DND-41 (cell line): ENCODE measurements at regions not wholly inside any gene's neighbourhood (a gene's known extent, or its start where the extent isn't known, plus 50 kb on each side); places are given as distances from the start of the nearest gene placed in this dataset.

Experiments
- ATAC-seq: fragments of 200-7000 bp; cut with Tn5 transposase; 3 replicates; pipeline ENCODE4 v1.9.1; 2021; ENCODE audit warnings: low read depth; ENCODE audit not compliant: insufficient read depth
- DNase-seq: peaks from one replicate; pipeline ENCODE4 v3.0.0-alpha.2; 2020
- H2AFZ ChIP-seq: 2 replicates; pipeline ENCODE4 v1.6.0; 2012; ENCODE audit warnings: low read depth, low read length
- H3K27ac ChIP-seq: 2 replicates; pipeline ENCODE4 v1.5.1; 2012; ENCODE audit warnings: low read length, inconsistent platforms
- H3K27me3 ChIP-seq: fragments of 200-600 bp; sonication (generic); 2 replicates; pipeline ENCODE4 v1.6.0; 2012; ENCODE audit warnings: low read length, mild to moderate bottlenecking, inconsistent platforms; ENCODE audit not compliant: insufficient read depth, poor library complexity
- H3K36me3 ChIP-seq: 2 replicates; pipeline ENCODE4 v1.5.1; 2012; ENCODE audit warnings: low read length, inconsistent platforms; ENCODE audit not compliant: insufficient read depth
- H3K4me1 ChIP-seq: 2 replicates; pipeline ENCODE4 v1.5.1; 2012; ENCODE audit warnings: mild to moderate bottlenecking, low read length; ENCODE audit not compliant: insufficient read depth
- H3K4me2 ChIP-seq: 2 replicates; pipeline ENCODE4 v1.6.0; 2012; ENCODE audit warnings: mild to moderate bottlenecking, moderate library complexity, low read length, inconsistent platforms; ENCODE audit not compliant: insufficient read depth
- H3K4me3 ChIP-seq, 2 experiments: fragments of 200-600 bp in 1 of 2; shearing (Covaris generic) in 1 of 2; 2 replicates each; pipeline ENCODE4 v1.5.1; 2012 to 2016; ENCODE audit warnings: inconsistent platforms in 2 of 2, low read length in 2 of 2, mild to moderate bottlenecking in 2 of 2, low read depth in 1 of 2, moderate library complexity in 1 of 2
- H3K79me2 ChIP-seq: 2 replicates; pipeline ENCODE4 v1.6.0; 2012; ENCODE audit warnings: low read length, inconsistent platforms; ENCODE audit not compliant: insufficient read depth
- H3K9ac ChIP-seq: 2 replicates; pipeline ENCODE4 v1.6.0; 2012; ENCODE audit warnings: low read depth, mild to moderate bottlenecking, inconsistent platforms, low read length, moderate library complexity
- H3K9me3 ChIP-seq: 2 replicates; pipeline ENCODE4 v1.5.1; 2012; ENCODE audit warnings: low read length, moderate library complexity, mild to moderate bottlenecking, inconsistent platforms; ENCODE audit not compliant: insufficient read depth, severe bottlenecking
- H4K20me1 ChIP-seq: 2 replicates; pipeline ENCODE4 v1.6.0; 2012; ENCODE audit warnings: low read length; ENCODE audit not compliant: insufficient read depth
- CTCF ChIP-seq: IDR thresholded peaks from 2 replicates; pipeline ENCODE4 v1.5.1; 2012; ENCODE audit warnings: borderline replicate concordance, low read length, moderate library complexity, mild to moderate bottlenecking; ENCODE audit not compliant: poor library complexity, severe bottlenecking; ENCODE audit errors: extremely low read depth
- EZH2 ChIP-seq: IDR thresholded peaks from 3 replicates; pipeline ENCODE4 v1.6.1; 2012; ENCODE audit warnings: borderline replicate concordance, low read depth, mild to moderate bottlenecking, moderate library complexity, low read length, inconsistent platforms; ENCODE audit not compliant: severe bottlenecking

- H2AFZ ChIP-seq = no peak overlapping the region
- TF ChIP-seq EZH2 (no peak), CTCF (no peak)
- no peaks in the 10 kb centered on the region for H3K79me2 ChIP-seq
- DNase-seq (no peak), ATAC-seq (no peak)
- no peaks in the 10 kb centered on the region for H3K4me1 ChIP-seq
- no peak overlapping the region for H3K4me2 ChIP-seq
- H3K9ac ChIP-seq = no peak overlapping the region
- H3K9me3 ChIP-seq = peaks cover 10% of the 10 kb centered on the region
- no peaks in the 10 kb centered on the region for H4K20me1 ChIP-seq
- H3K4me3 ChIP-seq = no peak overlapping the region
- no peak overlapping the region for H3K27ac ChIP-seq
- H3K27me3 ChIP-seq = no peaks in the 10 kb centered on the region
- H3K36me3 ChIP-seq = no peaks in the 10 kb centered on the region
Measured at GRCh38 chr22:48660104-48660789, 1167.4 kb downstream of the BRD1 start.

GRCh38 chr22:48659404-48659996 lies 1168.2 kb downstream of the BRD1 start:
- Histone ChIP-seq H3K79me2 (no peaks in the 10 kb centered on the region), H3K9me3 (peaks cover 10% of the 10 kb centered on the region), H3K36me3 (no peaks in the 10 kb centered on the region), H3K27ac (no peak overlapping the region), H2AFZ (no peak overlapping the region), H3K4me2 (no peak overlapping the region), H3K4me3 (no peak overlapping the region), H3K4me1 (no peaks in the 10 kb centered on the region), H4K20me1 (no peaks in the 10 kb centered on the region), H3K27me3 (no peaks in the 10 kb centered on the region), H3K9ac (no peak overlapping the region)
- no peak for DNase-seq
- ATAC-seq = no peak
- TF ChIP-seq CTCF (no peak), EZH2 (no peak)

- H3K36me3 ChIP-seq = no peaks in the 10 kb centered on the region
- no peaks in the 10 kb centered on the region for H3K4me1 ChIP-seq
- no peaks in the 10 kb centered on the region for H4K20me1 ChIP-seq
- H3K27ac ChIP-seq = no peak overlapping the region
- no peak overlapping the region for H2AFZ ChIP-seq
- TF ChIP-seq EZH2 (no peak), CTCF (no peak)
- no peaks in the 10 kb centered on the region for H3K79me2 ChIP-seq
- H3K9ac ChIP-seq = no peak overlapping the region
- H3K4me2 ChIP-seq = no peak overlapping the region
- peaks cover 10% of the 10 kb centered on the region for H3K9me3 ChIP-seq
- ATAC-seq = no peak
- no peaks in the 10 kb centered on the region for H3K27me3 ChIP-seq
- H3K4me3 ChIP-seq = no peak overlapping the region
- DNase-seq = no peak
Measured at GRCh38 chr22:48658871-48659270, 1168.8 kb downstream of the BRD1 start.
